GM04503 (cell line): ENCODE measurements at regions not wholly inside any gene's neighbourhood (a gene's known extent, or its start where the extent isn't known, plus 50 kb on each side); places are given as distances from the start of the nearest gene placed in this dataset.
"Not testable (repeated sequence)": the region's sequence is repeated elsewhere in the genome, so short reads cannot be mapped to it uniquely, and the experiment has no call there.

Experiments used
- DNase-seq: peaks from one replicate; pipeline ENCODE4 v3.0.0-alpha.2; 2012; ENCODE audit warnings: low read depth

GRCh38 chr12:127469331-127469730 is 797.6 kb upstream of the TMEM132C start:
- DNase-seq = no peak

GRCh38 chr12:127473766-127474165 is 793.2 kb upstream of the TMEM132C start:
- no peak for DNase-seq

- DNase-seq = peak; percentile 3
Measured at GRCh38 chr12:127479256-127479655, 787.7 kb upstream of the TMEM132C start.

GRCh38 chr12:127480775-127481314 is 786.1 kb upstream of the TMEM132C start:
- no peak for DNase-seq

GRCh38 chr12:127482950-127483349 is 784.0 kb upstream of the TMEM132C start:
- DNase-seq = no peak

- DNase-seq = peak; percentile 53
Measured at GRCh38 chr12:127485528-127485927, 781.4 kb upstream of the TMEM132C start.

- no peak for DNase-seq
Measured at GRCh38 chr12:127487031-127487430, 779.9 kb upstream of the TMEM132C start.

- no peak for DNase-seq
Measured at GRCh38 chr12:127489061-127489460, 777.9 kb upstream of the TMEM132C start.

- DNase-seq = no peak
Measured at GRCh38 chr12:127494961-127495915, 771.7 kb upstream of the TMEM132C start.

GRCh38 chr12:127496255-127496654 is 770.7 kb upstream of the TMEM132C start:
- DNase-seq = no peak

- no peak for DNase-seq
Measured at GRCh38 chr12:127500512-127501035, 766.4 kb upstream of the TMEM132C start.

GRCh38 chr12:127501916-127502315 is 765.1 kb upstream of the TMEM132C start:
- DNase-seq = no peak

- DNase-seq = no peak
Measured at GRCh38 chr12:127503246-127503645, 763.7 kb upstream of the TMEM132C start.

- DNase-seq = not testable (repeated sequence)
Measured at GRCh38 chr12:127503996-127504395, 763.0 kb upstream of the TMEM132C start.

- no peak for DNase-seq
Measured at GRCh38 chr12:127504874-127505273, 762.1 kb upstream of the TMEM132C start.

- DNase-seq = no peak
Measured at GRCh38 chr12:127507341-127507740, 759.6 kb upstream of the TMEM132C start.

GRCh38 chr12:127509066-127509778 is 757.7 kb upstream of the TMEM132C start:
- DNase-seq = peak; percentile 39

GRCh38 chr12:127515941-127516340 is 751.0 kb upstream of the TMEM132C start:
- peak; percentile 16 for DNase-seq

GRCh38 chr12:127516467-127516866 is 750.5 kb upstream of the TMEM132C start:
- peak; percentile 20 for DNase-seq

GRCh38 chr12:127519779-127520178 is 747.2 kb upstream of the TMEM132C start:
- no peak for DNase-seq

- DNase-seq = no peak
Measured at GRCh38 chr12:127526925-127527324, 740.0 kb upstream of the TMEM132C start.

GRCh38 chr12:127528551-127528950 is 738.4 kb upstream of the TMEM132C start:
- no peak for DNase-seq

- DNase-seq = no peak
Measured at GRCh38 chr12:127531542-127531941, 735.4 kb upstream of the TMEM132C start.
